H9 (cell line): ENCODE measurements at regions not wholly inside any gene's neighbourhood (a gene's known extent, or its start where the extent isn't known, plus 50 kb on each side); places are given as distances from the start of the nearest gene placed in this dataset.

Experiments used
- DNase-seq: peaks from one replicate; pipeline ENCODE4 v3.0.0-alpha.2; 2017
- H2AFZ ChIP-seq: one replicate; pipeline ENCODE4 v1.6.1; 2013; ENCODE audit warnings: mild to moderate bottlenecking, low read length, control low read depth, moderate library complexity
- H2AK5ac ChIP-seq: 2 replicates; pipeline ENCODE4 v1.6.1; 2013; ENCODE audit warnings: low read length, control low read depth, mixed read lengths; ENCODE audit not compliant: insufficient read length
- H2BK120ac ChIP-seq: one replicate; pipeline ENCODE4 v1.6.1; 2013; ENCODE audit warnings: low read depth, mild to moderate bottlenecking, low read length, control low read depth, inconsistent platforms; ENCODE audit not compliant: poor library complexity, severe bottlenecking
- H2BK12ac ChIP-seq: 2 replicates; pipeline ENCODE4 v1.6.1; 2013; ENCODE audit warnings: low read length, control low read depth, mixed read lengths, low read depth; ENCODE audit not compliant: insufficient read length
- H2BK15ac ChIP-seq: 2 replicates; pipeline ENCODE4 v1.6.1; 2013; ENCODE audit warnings: low read depth, low read length, control low read depth
- H2BK20ac ChIP-seq: one replicate; pipeline ENCODE4 v1.6.1; 2013; ENCODE audit warnings: low read depth, mild to moderate bottlenecking, low read length, control low read depth, inconsistent platforms; ENCODE audit not compliant: poor library complexity, severe bottlenecking
- H2BK5ac ChIP-seq: 2 replicates; pipeline ENCODE4 v1.6.1; 2013; ENCODE audit warnings: low read length, control low read depth, mixed read lengths; ENCODE audit not compliant: insufficient read length
- H3K14ac ChIP-seq: 2 replicates; pipeline ENCODE4 v1.6.1; 2013; ENCODE audit warnings: low read length, control low read depth; ENCODE audit not compliant: insufficient read depth
- H3K18ac ChIP-seq: 2 replicates; pipeline ENCODE4 v1.6.1; 2013; ENCODE audit warnings: low read depth, mild to moderate bottlenecking, mixed read lengths, low read length, control low read depth; ENCODE audit not compliant: insufficient read length
- H3K23ac ChIP-seq: 2 replicates; pipeline ENCODE4 v1.6.1; 2013; ENCODE audit warnings: low read length, control low read depth, mixed read lengths, low read depth; ENCODE audit not compliant: insufficient read length
- H3K23me2 ChIP-seq: 2 replicates; pipeline ENCODE4 v1.6.1; 2013; ENCODE audit warnings: low read depth, mild to moderate bottlenecking, mixed read lengths, low read length, control low read depth; ENCODE audit not compliant: insufficient read length, poor library complexity, severe bottlenecking
- H3K27ac ChIP-seq: 2 replicates; pipeline ENCODE4 v1.5.1; 2013; ENCODE audit warnings: low read length, control low read depth, mixed read lengths, low read depth; ENCODE audit not compliant: insufficient read length
- H3K27me3 ChIP-seq: 2 replicates; pipeline ENCODE4 v1.6.1; 2013; ENCODE audit warnings: low read length, control low read depth, inconsistent platforms; ENCODE audit not compliant: insufficient read depth
- H3K4ac ChIP-seq: 2 replicates; pipeline ENCODE4 v1.6.1; 2013; ENCODE audit warnings: low read depth, mild to moderate bottlenecking, control low read depth, inconsistent platforms, low read length, moderate library complexity
- H3K4me1 ChIP-seq: 2 replicates; pipeline ENCODE4 v1.6.1; 2013; ENCODE audit warnings: low read length, control low read depth, inconsistent platforms; ENCODE audit not compliant: insufficient read depth
- H3K4me2 ChIP-seq: 2 replicates; pipeline ENCODE4 v1.6.1; 2013; ENCODE audit warnings: low read length, control low read depth, mixed read lengths; ENCODE audit not compliant: insufficient read length, insufficient read depth
- H3K56ac ChIP-seq: 2 replicates; pipeline ENCODE4 v1.6.1; 2013; ENCODE audit warnings: low read depth, mild to moderate bottlenecking, mixed read lengths, low read length, control low read depth; ENCODE audit not compliant: insufficient read length
- H3K79me1 ChIP-seq: 2 replicates; pipeline ENCODE4 v1.6.1; 2013; ENCODE audit warnings: low read depth, mild to moderate bottlenecking, moderate library complexity, low read length, control low read depth, inconsistent platforms; ENCODE audit not compliant: insufficient read depth, poor library complexity, severe bottlenecking
- H3K79me2 ChIP-seq: 2 replicates; pipeline ENCODE4 v1.6.1; 2013; ENCODE audit warnings: low read length, control low read depth, inconsistent platforms; ENCODE audit not compliant: insufficient read depth
- H3K9ac ChIP-seq: 2 replicates; pipeline ENCODE4 v1.6.1; 2013; ENCODE audit warnings: low read length, control low read depth, mixed read lengths; ENCODE audit not compliant: insufficient read length; ENCODE audit errors: extremely low read depth
- H3K9me3 ChIP-seq: one replicate; pipeline ENCODE4 v1.6.1; 2013; ENCODE audit warnings: low read depth, low read length, inconsistent platforms; ENCODE audit not compliant: control insufficient read depth
- H3T11ph ChIP-seq: one replicate; pipeline ENCODE4 v1.6.1; 2013; ENCODE audit warnings: mild to moderate bottlenecking, low read length, control low read depth, inconsistent platforms
- H4K20me1 ChIP-seq: one replicate; pipeline ENCODE4 v1.6.1; 2013; ENCODE audit not compliant: control insufficient read depth, insufficient read length, insufficient read depth
- H4K5ac ChIP-seq: 2 replicates; pipeline ENCODE4 v1.6.1; 2013; ENCODE audit warnings: low read depth, mild to moderate bottlenecking, mixed read lengths, low read length, control low read depth; ENCODE audit not compliant: insufficient read length
- H4K8ac ChIP-seq: replicated peaks from 2 replicates; pipeline ENCODE4 v1.6.1; 2013; ENCODE audit warnings: low read length, control low read depth, mixed read lengths, low read depth; ENCODE audit not compliant: insufficient read length
- H4K91ac ChIP-seq: 2 replicates; pipeline ENCODE4 v1.6.1; 2013; ENCODE audit warnings: low read depth, mild to moderate bottlenecking, moderate library complexity, mixed read lengths, low read length, control low read depth; ENCODE audit not compliant: insufficient read length
- H3K27ac Mint-ChIP-seq, 3 experiments: 2 replicates in 2 of 3; 3 replicates in 1 of 3; pipeline ENCODE4 v1.8.0; 2020 to 2021; ENCODE audit warnings: mixed read lengths in 3 of 3, mild to moderate bottlenecking in 1 of 3, moderate library complexity in 1 of 3
- H3K27me3 Mint-ChIP-seq: 2 replicates; pipeline ENCODE4 v1.8.0; 2021; ENCODE audit warnings: low read depth, mild to moderate bottlenecking, moderate library complexity, mixed read lengths
- H3K36me3 Mint-ChIP-seq, 3 experiments: 2 replicates in 2 of 3; 3 replicates in 1 of 3; pipeline ENCODE4 v1.8.0; 2020 to 2021; ENCODE audit warnings: low read depth in 3 of 3, mixed read lengths in 3 of 3; ENCODE audit not compliant: insufficient read depth in 1 of 3
- H3K4me1 Mint-ChIP-seq, 2 experiments: 2 replicates each; pipeline ENCODE4 v1.8.0; 2020; ENCODE audit warnings: mixed read lengths in 2 of 2
- H3K4me3 Mint-ChIP-seq, 2 experiments: 2 replicates in 1 of 2; 3 replicates in 1 of 2; pipeline ENCODE4 v1.8.0; 2020 to 2021; ENCODE audit warnings: mild to moderate bottlenecking in 2 of 2, mixed read lengths in 2 of 2, moderate library complexity in 1 of 2
- H3K9me3 Mint-ChIP-seq, 2 experiments: 2 replicates in 1 of 2; 3 replicates in 1 of 2; pipeline ENCODE4 v1.8.0; 2020; ENCODE audit warnings: mild to moderate bottlenecking in 2 of 2, mixed read lengths in 2 of 2, moderate library complexity in 1 of 2
- WGBS: extraction: QIAGEN DNeasy Blood & Tissue Kit; methylation state at CpG from one replicate; pipeline ENCODE4 v1.1.7; 2013; ENCODE audit warnings: missing lambda C conversion rate, low lambda C conversion rate, mixed read lengths; ENCODE audit not compliant: insufficient read length; ENCODE audit errors: extremely low coverage; 5-methylcytosine and 5-hydroxymethylcytosine counted together
- TF ChIP-seq, protein P1 (sequence below): fragments of 200-600 bp; sonication (generic); conservative IDR thresholded peaks from 3 replicates; pipeline ENCODE4 v1.8.0; 2021; ENCODE audit warnings: antibody characterized with exemption, mild to moderate bottlenecking

DNA sequence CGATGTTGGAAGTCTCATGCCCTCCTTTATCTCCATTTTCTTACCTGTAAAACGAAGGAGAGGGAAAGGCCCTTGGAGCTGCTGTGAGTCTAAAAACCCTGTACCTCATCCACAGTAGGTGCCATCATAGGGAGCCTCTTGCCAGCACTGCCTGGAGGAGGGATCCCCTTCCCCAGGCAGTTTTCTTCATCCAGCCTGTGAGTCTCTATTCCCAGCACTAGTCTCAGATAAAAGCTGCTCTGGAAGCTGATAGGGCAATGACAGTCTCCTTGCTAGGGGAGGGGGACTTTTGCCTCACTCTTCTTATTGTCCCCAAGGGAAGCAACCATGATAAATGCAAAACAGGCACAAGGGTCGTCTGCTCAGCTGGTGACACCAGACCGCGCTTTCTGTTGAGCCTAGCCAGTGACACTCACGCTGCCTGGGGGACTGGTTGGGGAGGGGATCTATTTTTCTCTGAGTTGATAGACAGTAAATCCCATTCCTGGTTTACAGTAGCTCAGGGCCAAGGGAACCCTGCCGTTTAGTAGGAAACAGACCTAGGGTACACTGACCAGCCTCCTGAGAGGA is 139.5 kb upstream of the NABP1 start:
- no peak overlapping the region for H3K27ac ChIP-seq
- no peak overlapping the region for H2BK15ac ChIP-seq
- H3K14ac ChIP-seq: no peak overlapping the region
- no peak overlapping the region for H3K4ac ChIP-seq
- H3K36me3 Mint-ChIP-seq: no peaks in the 10 kb centered on the region
- peaks cover 8 to 16% of the 10 kb centered on the region in 2 experiments for H3K4me1 Mint-ChIP-seq
- no peak overlapping the region for H4K5ac ChIP-seq
- no peak for DNase-seq
- no peak overlapping the region for H4K8ac ChIP-seq
- H2BK12ac ChIP-seq: no peak overlapping the region
- H4K20me1 ChIP-seq: no peaks in the 10 kb centered on the region
- no peak overlapping the region for H3K23ac ChIP-seq
- H3K27me3 Mint-ChIP-seq: no peaks in the 10 kb centered on the region
- H2BK5ac ChIP-seq: no peak overlapping the region
- WGBS: no CpG with 5 or more reads among the region's 7 CpGs
- H3T11ph ChIP-seq: no peak overlapping the region
- TF ChIP-seq, protein P1, sequence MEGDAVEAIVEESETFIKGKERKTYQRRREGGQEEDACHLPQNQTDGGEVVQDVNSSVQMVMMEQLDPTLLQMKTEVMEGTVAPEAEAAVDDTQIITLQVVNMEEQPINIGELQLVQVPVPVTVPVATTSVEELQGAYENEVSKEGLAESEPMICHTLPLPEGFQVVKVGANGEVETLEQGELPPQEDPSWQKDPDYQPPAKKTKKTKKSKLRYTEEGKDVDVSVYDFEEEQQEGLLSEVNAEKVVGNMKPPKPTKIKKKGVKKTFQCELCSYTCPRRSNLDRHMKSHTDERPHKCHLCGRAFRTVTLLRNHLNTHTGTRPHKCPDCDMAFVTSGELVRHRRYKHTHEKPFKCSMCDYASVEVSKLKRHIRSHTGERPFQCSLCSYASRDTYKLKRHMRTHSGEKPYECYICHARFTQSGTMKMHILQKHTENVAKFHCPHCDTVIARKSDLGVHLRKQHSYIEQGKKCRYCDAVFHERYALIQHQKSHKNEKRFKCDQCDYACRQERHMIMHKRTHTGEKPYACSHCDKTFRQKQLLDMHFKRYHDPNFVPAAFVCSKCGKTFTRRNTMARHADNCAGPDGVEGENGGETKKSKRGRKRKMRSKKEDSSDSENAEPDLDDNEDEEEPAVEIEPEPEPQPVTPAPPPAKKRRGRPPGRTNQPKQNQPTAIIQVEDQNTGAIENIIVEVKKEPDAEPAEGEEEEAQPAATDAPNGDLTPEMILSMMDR: no peak
- no peak overlapping the region for H3K4me2 ChIP-seq
- no peak overlapping the region for H3K56ac ChIP-seq
- no peaks in the 10 kb centered on the region for H3K9me3 ChIP-seq
- no peak overlapping the region for H2BK120ac ChIP-seq
- H2AK5ac ChIP-seq: no peak overlapping the region
- H3K79me1 ChIP-seq: no peaks in the 10 kb centered on the region
- no peak overlapping the region for H3K4me3 Mint-ChIP-seq
- H4K91ac ChIP-seq: no peak overlapping the region
- H3K23me2 ChIP-seq: no peaks in the 10 kb centered on the region
- no peak overlapping the region for H2AFZ ChIP-seq
- H3K9ac ChIP-seq: no peak overlapping the region
- no peak overlapping the region for H2BK20ac ChIP-seq
- no peaks in the 10 kb centered on the region for H3K9me3 Mint-ChIP-seq
- no peak overlapping the region for H3K18ac ChIP-seq
- H3K27me3 ChIP-seq: no peaks in the 10 kb centered on the region
- no peak overlapping the region for H3K27ac Mint-ChIP-seq
- no peaks in the 10 kb centered on the region for H3K79me2 ChIP-seq
- H3K4me1 ChIP-seq: no peaks in the 10 kb centered on the region; the same call in 1 of the 2 replicates
